ENCODE measurements at regions not wholly inside any gene's neighbourhood (a gene's known extent, or its start where the extent isn't known, plus 50 kb on each side); places are given as distances from the start of the nearest gene placed in this dataset.

GRCh38 chr2:103605071-103605780 lies 843.4 kb downstream of the TMEM182 start:
- no peaks in the 10 kb centered on the region for H3K9me3 ChIP-seq
- WGBS, 2 donors: 75 to 76% methylated on average over 7 of the region's 7 CpGs
- no peak overlapping the region for H3K27ac ChIP-seq
- H3K4me3 ChIP-seq: no peak overlapping the region
- no peaks in the 10 kb centered on the region for H3K4me1 ChIP-seq
- intact Hi-C loops (cut with DNase I; ENCODE audit: low total_unique reads): no loop called here
- H3K36me3 ChIP-seq (ENCODE audit: low read depth, missing control alignments): no peaks in the 10 kb centered on the region
- no peaks in the 10 kb centered on the region for H3K27me3 ChIP-seq
- DNase-seq: no peak
- no peak for TF ChIP-seq POLR2A (IDR thresholded peaks at IDR 0.05)
- no peak for TF ChIP-seq CTCF (IDR thresholded peaks at IDR 0.05)

DNA sequence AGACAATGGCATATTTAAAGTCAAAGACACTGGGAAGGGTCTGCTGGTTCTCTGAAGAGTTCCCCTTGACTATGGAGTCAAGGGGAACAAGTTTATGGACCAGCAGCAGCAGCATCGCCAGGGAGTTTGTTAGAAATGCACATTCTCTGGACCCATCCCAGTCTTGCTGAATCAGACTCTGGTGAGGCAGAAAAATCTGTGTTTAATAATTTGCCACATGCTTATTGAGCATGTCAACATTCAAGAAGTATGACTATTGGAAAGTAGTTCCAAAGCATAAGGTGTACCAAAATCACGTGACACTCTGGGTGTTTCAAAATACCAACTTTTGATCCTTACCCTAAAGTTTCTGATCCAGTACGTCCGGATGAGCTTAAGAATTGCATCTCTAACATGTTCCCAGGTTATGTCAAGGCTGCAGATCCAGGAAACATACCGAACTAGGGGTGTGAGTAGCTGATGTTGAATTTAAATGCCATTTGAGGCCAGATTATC lies 853.8 kb downstream of the TMEM182 start:
- intact Hi-C loops (cut with DNase I; ENCODE audit: low total_unique reads): no loop called here
- no peaks in the 10 kb centered on the region for H3K36me3 ChIP-seq (ENCODE audit: low read depth, missing control alignments)
- no peak for DNase-seq
- no peak overlapping the region for H3K27ac ChIP-seq
- no peaks in the 10 kb centered on the region for H3K27me3 ChIP-seq
- H3K4me3 ChIP-seq: no peak overlapping the region
- H3K4me1 ChIP-seq: no peaks in the 10 kb centered on the region
- no peaks in the 10 kb centered on the region for H3K9me3 ChIP-seq
- TF ChIP-seq POLR2A (IDR thresholded peaks at IDR 0.05) (no peak), CTCF (IDR thresholded peaks at IDR 0.05) (no peak)
- 63 to 77% methylated on average over 5 of the region's 5 CpGs for WGBS, 2 donors

DNA sequence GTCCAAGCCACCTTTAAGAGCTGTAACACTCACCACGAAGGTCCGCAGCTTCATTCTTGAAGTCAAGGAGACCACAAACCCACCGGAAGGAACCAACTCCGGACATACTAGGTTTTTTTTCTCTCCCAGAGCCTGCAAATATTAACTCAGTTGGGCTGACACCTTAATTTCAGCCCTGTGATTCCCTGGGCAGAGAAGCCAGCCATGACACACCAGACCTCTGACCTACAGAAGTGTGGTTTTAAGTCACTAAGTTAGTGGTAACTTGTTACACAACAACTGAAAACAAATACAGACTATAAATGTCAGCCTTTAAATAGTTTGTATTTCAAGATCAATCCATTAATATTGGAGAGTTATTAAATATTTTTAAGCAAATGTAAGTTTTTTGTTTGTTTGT lies 855.1 kb downstream of the TMEM182 start:
- Histone ChIP-seq H3K4me3 (no peak overlapping the region), H3K27ac (no peak overlapping the region), H3K36me3 (ENCODE audit: low read depth, missing control alignments) (no peaks in the 10 kb centered on the region), H3K4me1 (no peaks in the 10 kb centered on the region), H3K27me3 (no peaks in the 10 kb centered on the region), H3K9me3 (no peaks in the 10 kb centered on the region)
- no peak for DNase-seq
- 70 to 85% methylated on average over 4 of the region's 4 CpGs for WGBS, 2 donors
- TF ChIP-seq POLR2A (IDR thresholded peaks at IDR 0.05) (no peak), CTCF (IDR thresholded peaks at IDR 0.05) (no peak)
- intact Hi-C loops (cut with DNase I; ENCODE audit: low total_unique reads): no loop called here

DNA sequence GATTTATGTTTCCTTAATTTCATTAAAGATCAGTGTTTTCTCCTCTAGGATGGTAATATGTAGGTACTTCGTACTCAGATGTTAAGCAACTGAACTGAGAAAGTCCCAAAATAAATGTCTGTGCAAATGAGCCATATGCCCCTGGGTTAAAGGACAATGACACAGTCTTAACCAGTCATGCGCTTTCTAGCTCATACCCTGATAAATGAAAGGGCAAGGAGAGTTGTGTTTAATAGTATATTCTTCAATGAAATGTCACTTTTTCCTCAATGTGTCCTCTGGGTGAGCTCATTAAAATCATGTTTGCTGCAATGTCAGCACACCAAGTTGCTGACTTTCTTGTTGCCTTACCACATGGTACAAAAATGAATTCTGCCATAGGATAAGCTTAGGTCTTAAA lies 856.3 kb downstream of the TMEM182 start:
- WGBS, 2 donors: 79 to 82% methylated on average over 2 of the region's 2 CpGs
- Histone ChIP-seq H3K27me3 (no peaks in the 10 kb centered on the region), H3K36me3 (ENCODE audit: low read depth, missing control alignments) (no peaks in the 10 kb centered on the region), H3K4me3 (no peak overlapping the region), H3K4me1 (no peaks in the 10 kb centered on the region), H3K9me3 (no peaks in the 10 kb centered on the region), H3K27ac (no peak overlapping the region)
- DNase-seq: no peak
- intact Hi-C loops (cut with DNase I; ENCODE audit: low total_unique reads): no loop called here
- TF ChIP-seq CTCF (IDR thresholded peaks at IDR 0.05): no peak
- TF ChIP-seq POLR2A (IDR thresholded peaks at IDR 0.05): no peak

DNA sequence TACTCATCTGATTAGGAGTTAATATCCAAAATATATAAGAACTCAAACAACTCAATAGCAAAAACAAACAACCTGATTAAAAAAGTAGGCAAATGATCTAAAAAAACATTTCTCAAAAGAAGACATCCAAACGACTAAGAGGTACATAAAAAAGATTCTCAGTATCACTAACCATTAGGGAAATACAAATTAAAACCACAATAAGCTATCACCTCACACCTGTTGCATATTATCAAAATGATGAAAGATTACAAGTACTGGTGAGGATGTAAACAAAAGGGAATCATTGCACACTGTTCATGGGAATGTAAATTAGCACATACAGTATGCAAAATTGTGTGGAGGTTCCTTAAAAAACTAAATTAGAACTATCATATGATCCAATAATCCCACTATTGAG lies 865.5 kb downstream of the TMEM182 start:
- no peak overlapping the region for H3K4me3 ChIP-seq
- 52 to 56% methylated on average over 1 of the region's 1 CpG for whole genome bisulfite sequencing, 2 donors
- H3K36me3 ChIP-seq (ENCODE audit: low read depth, missing control alignments): no peaks in the 10 kb centered on the region
- no peak overlapping the region for H3K27ac ChIP-seq
- intact Hi-C loops (cut with DNase I; ENCODE audit: low total_unique reads): no loop called here
- H3K4me1 ChIP-seq: no peaks in the 10 kb centered on the region
- TF ChIP-seq POLR2A (IDR thresholded peaks at IDR 0.05): no peak
- TF ChIP-seq CTCF (IDR thresholded peaks at IDR 0.05): no peak
- DNase-seq: no peak
- no peaks in the 10 kb centered on the region for H3K27me3 ChIP-seq
- no peaks in the 10 kb centered on the region for H3K9me3 ChIP-seq

Measured in testis (tissue), 2 donors.